SK-N-SH treated with all-trans-retinoic acid at 6 μM for 48 hours (cell line): ENCODE measurements at regions not wholly inside any gene's neighbourhood (a gene's known extent, or its start where the extent isn't known, plus 50 kb on each side); places are given as distances from the start of the nearest gene placed in this dataset.

Experiments
- ATAC-seq: fragments of 200-7000 bp; cut with Tn5 transposase; 3 replicates; pipeline ENCODE4 v1.9.1; 2020; ENCODE audit warnings: mild to moderate bottlenecking, moderate library complexity
- ARNTL ChIP-seq: fragments of 450-650 bp; formaldehyde crosslinking; IDR thresholded peaks from 2 replicates; pipeline ENCODE4 v1.5.0; 2020; ENCODE audit warnings: low read depth, mild to moderate bottlenecking, moderate library complexity, borderline replicate concordance
- CREB5 ChIP-seq: fragments of 250-450 bp; sonication (Bioruptor Pico); IDR thresholded peaks from 2 replicates; pipeline ENCODE4 v1.5.1; 2020; ENCODE audit warnings: low read depth, mild to moderate bottlenecking, moderate library complexity
- CSDC2 ChIP-seq: fragments of 250-450 bp; sonication (Bioruptor Pico); IDR thresholded peaks from 2 replicates; pipeline ENCODE4 v1.5.0; 2020; ENCODE audit warnings: mild to moderate bottlenecking, moderate library complexity
- CSRNP3 ChIP-seq: fragments of 250-450 bp; sonication (Bioruptor Pico); IDR thresholded peaks from 2 replicates; pipeline ENCODE4 v1.5.1; 2021; ENCODE audit warnings: mild to moderate bottlenecking, moderate library complexity
- ESRRG ChIP-seq: fragments of 250-450 bp; sonication (Bioruptor Pico); IDR thresholded peaks from 2 replicates; pipeline ENCODE4 v1.6.1; 2021; ENCODE audit warnings: mild to moderate bottlenecking
- GLIS3 ChIP-seq: fragments of 250-450 bp; sonication (Bioruptor Pico); IDR thresholded peaks from 2 replicates; pipeline ENCODE4 v1.5.0; 2020; ENCODE audit warnings: mild to moderate bottlenecking, moderate library complexity
- ISL1 ChIP-seq: fragments of 250-450 bp; sonication (Bioruptor Pico); IDR thresholded peaks from 2 replicates; pipeline ENCODE4 v2.1.2; 2022; ENCODE audit warnings: mild to moderate bottlenecking, moderate library complexity
- OSR1 ChIP-seq: fragments of 250-450 bp; sonication (Bioruptor Pico); IDR thresholded peaks from 2 replicates; pipeline ENCODE4 v1.8.0; 2022; ENCODE audit warnings: moderate library complexity, mild to moderate bottlenecking, inconsistent platforms
- PATZ1 ChIP-seq: fragments of 250-450 bp; sonication (Bioruptor Pico); IDR thresholded peaks from 2 replicates; pipeline ENCODE4 v1.8.0; 2020; ENCODE audit warnings: mild to moderate bottlenecking, moderate library complexity, borderline replicate concordance
- SNAI2 ChIP-seq: fragments of 250-450 bp; sonication (Bioruptor Pico); IDR thresholded peaks from 2 replicates; pipeline ENCODE4 v1.5.0; 2020; ENCODE audit warnings: mild to moderate bottlenecking, moderate library complexity
- TCF4 ChIP-seq: fragments of 250-450 bp; sonication (Bioruptor Pico); IDR thresholded peaks from 2 replicates; pipeline ENCODE4 v1.8.0; 2021; ENCODE audit warnings: mild to moderate bottlenecking, moderate library complexity, borderline replicate concordance
- TOX ChIP-seq: fragments of 250-450 bp; sonication (Bioruptor Pico); IDR thresholded peaks from 2 replicates; pipeline ENCODE4 v1.8.0; 2021; ENCODE audit warnings: mild to moderate bottlenecking, moderate library complexity, borderline replicate concordance
- TSHZ2 ChIP-seq: fragments of 250-450 bp; sonication (Bioruptor Pico); IDR thresholded peaks from 2 replicates; pipeline ENCODE4 v1.5.0; 2020; ENCODE audit warnings: mild to moderate bottlenecking, moderate library complexity
- ZC3H10 ChIP-seq: fragments of 250-450 bp; sonication (Bioruptor Pico); IDR thresholded peaks from 2 replicates; pipeline ENCODE4 v1.5.1; 2021; ENCODE audit warnings: mild to moderate bottlenecking, moderate library complexity
- ZFP30 ChIP-seq: fragments of 450-650 bp; formaldehyde crosslinking; IDR thresholded peaks from 2 replicates; pipeline ENCODE4 v1.5.0; 2022; ENCODE audit warnings: mild to moderate bottlenecking, moderate library complexity
- ZNF70 ChIP-seq: fragments of 450-650 bp; formaldehyde crosslinking; IDR thresholded peaks from 2 replicates; pipeline ENCODE4 v1.5.0; 2020; ENCODE audit warnings: mild to moderate bottlenecking, moderate library complexity
- ZNF8 ChIP-seq: fragments of 450-650 bp; formaldehyde crosslinking; IDR thresholded peaks from 2 replicates; pipeline ENCODE4 v1.5.0; 2020; ENCODE audit warnings: mild to moderate bottlenecking, moderate library complexity

GRCh38 chr7:116614499-116615262, 57.3 kb upstream of the MET start:
- TF ChIP-seq CSDC2 (CRISPR knock-in tag) (no peak), CREB5 (CRISPR knock-in tag) (no peak), PATZ1 (CRISPR knock-in tag) (no peak), SNAI2 (CRISPR knock-in tag) (no peak), ISL1 (CRISPR knock-in tag) (no peak), TSHZ2 (CRISPR knock-in tag) (no peak), GLIS3 (CRISPR knock-in tag) (no peak), TCF4 (CRISPR knock-in tag) (no peak), ZC3H10 (CRISPR knock-in tag) (no peak), TOX (CRISPR knock-in tag) (no peak)
- peak; percentile 41 for ATAC-seq

GRCh38 chr7:116616555-116617059, 55.4 kb upstream of the MET start:
- peak; percentile 53 for ATAC-seq
- no peak for TF ChIP-seq TOX (CRISPR knock-in tag)
- TF ChIP-seq ZFP30: no peak
- TF ChIP-seq TCF4 (CRISPR knock-in tag): no peak
- TF ChIP-seq OSR1 (CRISPR knock-in tag): no peak
- TF ChIP-seq CSRNP3 (CRISPR knock-in tag): no peak
- TF ChIP-seq CSDC2 (CRISPR knock-in tag): no peak
- no peak for TF ChIP-seq GLIS3 (CRISPR knock-in tag)
- TF ChIP-seq, all 23 proteins: peak for 0

- ATAC-seq: no peak
- TF ChIP-seq TCF4 (CRISPR knock-in tag) (no peak), ESRRG (CRISPR knock-in tag) (no peak), GLIS3 (CRISPR knock-in tag) (no peak), ZNF70 (CRISPR knock-in tag) (no peak), ZNF8 (CRISPR knock-in tag) (no peak), CREB5 (CRISPR knock-in tag) (no peak), CSRNP3 (CRISPR knock-in tag) (no peak), ISL1 (CRISPR knock-in tag) (no peak), PATZ1 (CRISPR knock-in tag) (no peak), TSHZ2 (CRISPR knock-in tag) (no peak), ARNTL (CRISPR knock-in tag) (no peak), ZC3H10 (CRISPR knock-in tag) (no peak), CSDC2 (CRISPR knock-in tag) (no peak)
Observed at GRCh38 chr7:116617878-116618277, 54.1 kb upstream of the MET start.
